HG02981 (cell line): ENCODE measurements at regions not wholly inside any gene's neighbourhood (a gene's known extent, or its start where the extent isn't known, plus 50 kb on each side); places are given as distances from the start of the nearest gene placed in this dataset.
A peak's percentile ranks its signal among the peaks of the same experiment; 100 is the strongest.
"Not testable (repeated sequence)": the region's sequence is repeated elsewhere in the genome, so short reads cannot be mapped to it uniquely, and the experiment has no call there.

Source experiments
- ATAC-seq: cut with Tn5 transposase; IDR thresholded peaks from one replicate; pipeline ENCODE4 v1.9.1; 2021; ENCODE audit warnings: mild to moderate bottlenecking, moderate library complexity; ENCODE audit not compliant: unreplicated experiment

DNA sequence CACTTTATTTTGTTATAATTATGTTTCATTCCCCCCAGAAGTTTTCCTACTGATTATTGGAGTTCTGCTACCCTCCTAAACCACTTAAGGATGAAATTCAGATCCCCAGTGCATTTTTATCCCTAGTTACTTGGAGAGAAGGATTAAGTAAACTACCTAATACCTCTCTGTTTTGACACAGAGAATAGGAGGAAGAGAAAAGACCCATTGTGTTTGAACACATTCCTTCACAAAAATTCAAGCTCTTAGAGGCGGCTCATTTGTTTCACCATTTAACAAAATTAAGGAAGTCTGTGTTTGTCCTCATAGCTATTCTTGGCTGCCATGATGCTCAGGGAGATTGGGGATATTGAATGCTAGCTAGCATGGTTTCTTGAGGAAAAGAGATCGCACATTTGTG, 492.6 kb downstream of the EBF1 start:
- ATAC-seq = no peak

DNA sequence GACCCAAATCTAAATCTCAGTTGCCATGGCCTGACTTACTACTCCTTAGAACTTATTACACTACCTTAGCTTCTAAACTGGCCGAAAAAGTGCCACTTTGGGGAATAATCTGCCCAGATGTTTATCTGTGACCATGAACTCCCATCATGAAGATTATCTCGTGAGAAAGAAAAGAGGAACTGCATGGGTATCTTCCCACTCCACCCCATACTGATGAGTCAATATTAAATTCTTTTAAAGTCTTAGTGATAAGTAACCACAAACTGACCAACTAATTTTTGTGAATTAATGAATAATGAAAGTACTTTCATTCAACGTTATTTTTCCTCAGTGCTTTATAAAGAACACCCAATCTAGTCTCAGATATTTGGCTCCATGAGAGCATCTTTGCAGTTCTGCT, 493.5 kb downstream of the EBF1 start:
- ATAC-seq = no peak

DNA sequence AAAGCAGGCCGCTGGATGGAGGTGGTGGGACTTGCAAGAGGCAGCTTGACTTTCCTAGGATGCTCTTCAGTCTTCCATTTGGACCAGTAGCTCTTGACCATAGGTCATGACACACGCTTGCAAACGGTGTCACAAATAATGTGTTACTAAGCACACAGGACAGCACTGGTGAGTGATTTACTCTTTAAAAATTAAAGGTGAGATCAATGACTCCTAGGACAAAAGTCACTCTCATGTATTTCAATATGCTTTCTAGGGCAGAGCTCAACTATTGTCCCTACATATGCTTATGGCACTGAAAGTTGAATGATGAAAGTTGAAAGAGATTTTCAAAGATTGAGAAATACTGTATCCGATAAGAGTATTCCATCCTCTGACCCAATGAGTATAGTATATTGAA, 496.7 kb downstream of the EBF1 start:
- no peak for ATAC-seq

DNA sequence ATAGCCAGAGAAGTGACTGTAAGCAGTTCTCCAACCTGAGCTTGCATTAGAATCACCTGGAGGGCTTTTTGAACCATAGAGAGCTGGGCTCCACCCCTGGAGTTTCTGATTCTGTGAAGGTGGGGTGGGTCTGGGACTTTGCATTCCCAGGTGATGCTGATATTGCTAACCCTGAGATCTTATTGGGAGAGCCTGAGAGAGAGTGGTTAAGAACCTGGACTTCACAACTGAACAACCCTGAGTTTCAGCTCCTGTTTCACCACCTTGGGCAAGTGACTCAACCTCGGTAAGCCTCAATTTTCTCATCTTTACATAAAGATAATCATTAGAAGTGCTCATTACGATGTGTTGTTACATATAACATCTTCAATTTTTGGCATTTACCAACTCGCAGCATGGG, 498.6 kb downstream of the EBF1 start:
- ATAC-seq = no peak

DNA sequence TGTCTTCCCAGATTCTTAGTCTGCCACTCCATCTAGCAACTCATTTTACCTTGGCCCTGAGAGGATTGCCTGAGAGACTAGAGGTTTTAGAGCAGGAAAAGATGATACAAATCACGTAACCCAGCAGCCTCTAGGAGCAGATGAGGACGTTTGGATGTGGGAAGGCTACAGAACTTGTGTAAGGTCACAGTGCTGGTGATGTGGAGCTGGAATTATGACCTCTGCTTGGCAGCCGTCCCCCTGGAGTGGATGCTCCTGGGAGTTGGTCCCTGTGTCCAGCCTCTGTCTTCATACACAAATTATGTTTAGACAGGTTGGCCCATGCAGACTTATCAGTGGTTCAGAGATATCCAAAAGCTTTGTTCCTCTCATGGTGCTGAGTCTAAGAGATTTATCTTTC, 499.0 kb downstream of the EBF1 start:
- no peak for ATAC-seq

DNA sequence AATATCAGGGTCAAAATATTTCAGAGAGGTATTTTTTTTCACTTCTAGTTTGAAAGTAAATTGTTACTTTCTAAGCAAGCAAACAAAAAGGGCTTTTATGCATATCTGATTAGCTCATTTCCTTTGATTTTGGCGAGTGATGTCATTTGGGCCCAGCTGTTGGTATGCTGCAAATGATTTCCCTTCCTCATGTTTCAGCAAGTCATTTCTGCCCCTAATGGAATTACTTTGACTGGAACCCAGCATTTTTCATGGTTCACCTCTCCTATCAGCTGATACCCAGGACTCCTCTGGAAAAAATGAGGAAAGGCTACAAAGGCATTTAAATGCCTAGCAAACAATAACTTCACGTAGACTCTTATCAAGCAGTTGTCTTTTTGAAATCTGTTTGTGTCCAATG, 500.6 kb downstream of the EBF1 start:
- ATAC-seq = no peak

DNA sequence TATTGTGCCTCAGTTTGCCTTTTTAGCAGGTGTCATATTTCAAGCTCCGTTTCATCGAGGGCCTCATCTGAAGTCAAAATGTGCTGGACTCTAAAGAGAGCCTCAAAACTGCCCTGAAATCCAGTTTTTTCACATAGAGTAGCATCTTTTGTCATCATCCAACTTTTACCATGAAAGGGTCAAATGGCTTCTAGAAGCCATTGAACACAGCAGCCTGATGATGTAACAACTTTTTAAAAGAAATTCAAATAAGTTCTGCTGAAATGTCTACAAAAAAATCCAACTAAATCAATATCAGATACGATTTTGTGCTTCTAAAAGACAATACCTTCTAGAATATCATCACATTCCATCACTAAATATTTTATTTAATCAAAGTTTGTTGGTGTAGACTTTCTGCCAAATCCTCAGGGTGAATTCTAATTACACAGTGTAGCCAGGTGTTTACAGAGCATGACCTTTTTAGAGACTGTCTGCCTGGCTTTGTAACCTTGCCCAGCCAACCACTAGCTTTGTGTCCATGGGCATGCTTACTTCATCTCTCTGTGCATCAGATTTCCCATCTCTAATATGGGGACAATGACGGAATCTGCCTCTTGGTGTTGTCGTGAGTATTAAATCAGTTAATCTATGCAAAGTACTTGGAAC, 505.0 kb downstream of the EBF1 start:
- ATAC-seq = no peak

DNA sequence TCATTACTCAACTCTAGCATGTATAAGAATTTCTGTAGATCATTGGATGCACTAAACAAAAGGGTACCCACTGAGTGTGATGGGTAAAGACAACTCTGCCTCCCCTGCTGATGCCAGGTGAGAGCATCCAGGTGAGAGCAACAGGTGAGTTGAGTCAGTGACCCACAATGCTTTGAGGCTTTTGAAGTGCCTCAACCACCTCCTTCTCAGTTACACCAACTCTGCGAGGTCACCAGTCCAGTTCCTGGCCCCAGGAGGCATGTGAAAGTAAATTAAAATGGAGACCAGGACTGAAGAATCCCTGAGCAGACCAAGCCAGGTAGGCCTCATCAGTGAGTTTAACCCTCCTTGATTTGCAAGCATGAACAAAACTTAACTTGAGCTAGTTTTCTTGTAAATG, 505.8 kb downstream of the EBF1 start:
- ATAC-seq = no peak

DNA sequence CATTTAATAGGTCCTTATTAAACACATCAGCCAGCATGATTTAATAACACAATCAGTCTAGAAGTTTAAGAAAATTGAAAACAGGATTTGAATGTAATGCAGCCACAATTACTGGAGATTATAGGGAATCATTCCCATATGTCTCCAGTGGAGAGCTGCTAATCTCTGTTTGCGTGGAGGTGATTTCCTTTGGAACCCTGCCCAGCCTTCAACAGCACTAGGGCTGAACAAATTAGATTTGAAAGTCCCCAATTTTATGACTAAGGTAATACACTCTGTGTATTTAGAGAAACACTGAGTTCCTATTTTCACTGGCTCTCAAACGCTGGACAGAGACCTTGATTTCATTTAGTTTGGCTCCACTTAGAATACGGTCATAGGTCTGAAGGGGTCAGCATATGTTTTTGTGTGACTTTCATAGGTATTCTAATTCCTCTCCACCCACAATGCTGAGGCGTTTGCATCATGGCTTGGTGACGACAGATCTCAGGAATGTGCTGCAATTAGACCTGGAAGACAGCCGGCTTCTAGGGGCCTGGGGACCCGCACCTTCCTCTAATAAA, 508.3 kb downstream of the EBF1 start:
- ATAC-seq = no peak

DNA sequence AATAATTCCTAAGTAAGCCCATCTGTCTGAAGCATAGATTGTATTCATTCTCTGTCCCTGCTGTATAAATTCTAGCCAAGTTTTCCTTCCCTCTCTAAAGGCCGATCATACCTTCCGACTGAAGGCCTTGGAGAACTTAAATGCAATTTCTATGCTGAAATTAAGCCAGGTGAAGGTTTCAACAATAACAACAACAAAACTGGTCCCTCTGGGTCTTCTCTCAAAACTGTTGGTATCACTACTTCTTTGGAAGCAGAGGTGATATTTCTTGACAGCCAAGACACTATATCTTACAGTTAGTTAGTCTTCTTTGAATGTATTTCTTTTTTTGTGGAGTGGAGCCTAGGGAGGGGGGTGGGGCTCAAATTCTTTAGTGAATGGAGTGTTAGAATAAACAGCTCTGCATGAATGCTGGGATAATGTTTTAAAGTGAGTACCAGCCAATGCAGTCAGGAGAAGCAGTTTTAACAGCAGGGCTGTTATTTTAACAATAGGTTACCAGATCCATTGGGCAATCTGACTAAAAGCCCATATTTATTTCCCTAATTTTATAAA, 508.9 kb downstream of the EBF1 start:
- no peak for ATAC-seq

DNA sequence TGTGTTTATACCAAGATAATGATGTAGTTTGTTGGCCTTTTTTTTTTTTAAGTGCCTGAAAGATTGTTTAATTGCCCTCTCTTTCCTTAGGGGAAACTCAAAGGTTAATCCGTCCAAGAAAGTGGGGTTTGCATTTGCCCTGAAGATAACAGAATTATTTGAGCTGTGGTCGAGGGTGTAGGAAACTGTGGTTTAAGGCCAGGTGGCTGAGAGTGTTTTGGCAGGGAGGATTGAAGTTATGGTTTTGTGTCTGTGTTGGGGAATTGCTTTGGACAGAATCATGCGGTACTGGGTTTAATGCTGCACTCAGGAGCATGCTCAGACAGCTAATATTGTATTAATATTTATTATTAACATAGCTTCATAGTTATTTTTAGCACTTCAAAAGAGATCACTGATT, 509.8 kb downstream of the EBF1 start:
- ATAC-seq = no peak

DNA sequence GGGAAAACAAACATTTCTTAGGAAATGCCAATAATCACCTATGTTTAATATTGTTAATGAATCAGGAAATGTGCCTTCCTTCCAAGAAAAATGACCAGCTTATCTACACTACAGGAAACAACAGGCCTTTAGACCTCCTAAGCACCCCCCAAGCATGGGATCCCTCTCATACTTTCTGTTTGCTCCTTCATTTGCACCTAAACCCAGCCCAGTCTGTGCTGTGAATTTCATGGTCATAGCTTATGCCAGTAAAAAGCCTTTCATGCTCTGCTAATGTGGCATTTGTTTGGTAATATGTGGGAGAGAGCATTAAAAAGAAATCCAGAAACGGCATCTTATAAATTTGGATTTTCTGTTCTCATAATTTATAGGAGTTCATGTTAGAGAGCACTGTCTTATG, 511.1 kb downstream of the EBF1 start:
- ATAC-seq = no peak

DNA sequence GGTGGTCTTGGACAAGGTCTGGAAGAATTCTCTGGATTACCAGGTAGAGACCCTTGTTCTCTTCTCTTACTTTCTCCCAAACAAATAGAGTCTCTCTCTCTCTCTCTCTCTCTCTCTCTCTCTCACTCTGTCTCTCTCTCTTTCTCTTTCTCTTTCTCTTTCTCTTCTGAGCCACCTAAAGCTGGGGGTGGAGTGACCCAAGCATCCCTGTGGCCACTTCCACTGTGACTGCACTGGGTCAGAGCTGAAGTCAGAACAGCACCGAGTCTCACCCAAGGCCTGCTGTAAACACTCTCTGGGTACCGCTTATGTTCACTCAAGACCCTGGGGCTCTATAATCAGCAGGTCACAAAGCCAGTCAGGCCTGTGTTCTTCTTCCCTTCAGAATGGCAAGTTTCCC, 513.7 kb downstream of the EBF1 start:
- no peak for ATAC-seq

DNA sequence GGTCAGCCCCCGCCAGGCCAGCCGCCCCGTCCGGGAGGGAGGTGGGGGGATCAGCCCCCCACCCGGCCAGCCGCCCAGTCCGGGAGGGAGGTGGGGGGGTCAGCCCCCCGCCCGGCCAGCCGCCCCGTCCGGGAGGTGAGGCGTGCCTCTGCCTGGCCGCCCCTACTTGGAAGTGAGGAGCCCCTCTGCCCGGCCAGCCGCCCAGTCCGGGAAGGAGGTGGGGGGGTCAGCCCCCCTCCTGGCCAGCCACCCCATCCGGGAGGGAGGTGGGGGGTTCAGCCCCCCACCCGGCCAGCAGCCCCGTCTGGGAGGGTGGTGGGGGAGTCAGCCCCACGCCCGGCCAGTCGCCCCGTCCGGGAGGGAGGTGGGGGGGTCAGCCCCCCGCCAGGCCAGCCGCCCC, 517.0 kb downstream of the EBF1 start:
- ATAC-seq = not testable (repeated sequence)

DNA sequence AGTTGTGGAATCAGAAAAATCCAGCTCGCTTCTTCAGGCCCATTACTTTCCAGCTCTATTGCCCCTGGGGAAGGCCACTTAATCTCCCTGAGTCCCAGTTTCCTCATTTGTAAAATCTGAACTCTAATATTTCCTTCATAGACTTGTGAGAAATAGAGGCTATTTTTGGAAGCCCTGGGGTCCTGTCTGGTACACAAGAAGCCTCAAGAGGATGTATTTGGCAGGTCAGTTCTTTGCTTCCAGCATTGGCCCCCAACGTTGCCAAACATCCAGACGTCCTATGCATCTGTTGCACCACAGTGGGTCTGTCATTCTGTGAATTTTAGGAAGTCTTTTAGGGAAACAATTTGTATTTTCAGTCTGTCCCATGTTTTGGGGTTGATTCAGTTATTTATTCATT, 525.9 kb downstream of the EBF1 start:
- ATAC-seq = no peak

DNA sequence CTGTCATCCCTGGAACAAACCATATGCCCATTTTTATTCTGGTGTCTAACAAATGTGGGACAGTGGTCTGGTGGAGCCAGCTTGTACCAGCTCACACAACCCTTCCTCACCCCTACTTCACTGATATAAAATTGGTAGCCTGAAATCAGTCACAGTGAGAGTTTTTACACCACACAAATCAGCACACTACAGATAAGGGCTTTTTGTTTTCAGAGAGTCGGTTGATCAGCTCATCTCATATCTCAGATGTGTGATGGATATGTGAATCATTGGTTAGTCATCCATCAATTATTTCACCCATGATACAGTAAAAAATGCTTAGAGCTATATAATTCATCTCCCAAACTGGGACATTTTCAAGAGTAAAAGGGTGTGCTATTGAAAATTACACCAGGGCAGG, 529.2 kb downstream of the EBF1 start:
- no peak for ATAC-seq

DNA sequence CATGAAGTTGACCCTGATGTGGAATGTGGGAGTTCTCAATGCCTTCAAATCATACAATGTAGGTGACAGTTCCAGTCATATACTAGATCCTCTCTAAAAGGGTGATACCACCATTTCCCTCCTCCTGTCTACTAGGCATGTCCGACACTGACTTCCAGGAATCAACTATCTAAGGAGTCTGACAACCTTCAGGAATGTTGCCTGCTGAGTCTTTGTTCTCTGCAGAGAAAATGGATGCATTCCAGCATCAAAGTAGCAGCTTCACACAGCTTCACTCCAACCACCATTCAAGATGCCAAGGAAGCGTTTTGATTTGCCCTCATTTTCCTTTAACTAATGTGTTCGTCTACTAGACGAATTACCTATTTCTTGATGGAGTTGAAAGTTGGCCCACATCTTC, 530.2 kb downstream of the EBF1 start:
- no peak for ATAC-seq

DNA sequence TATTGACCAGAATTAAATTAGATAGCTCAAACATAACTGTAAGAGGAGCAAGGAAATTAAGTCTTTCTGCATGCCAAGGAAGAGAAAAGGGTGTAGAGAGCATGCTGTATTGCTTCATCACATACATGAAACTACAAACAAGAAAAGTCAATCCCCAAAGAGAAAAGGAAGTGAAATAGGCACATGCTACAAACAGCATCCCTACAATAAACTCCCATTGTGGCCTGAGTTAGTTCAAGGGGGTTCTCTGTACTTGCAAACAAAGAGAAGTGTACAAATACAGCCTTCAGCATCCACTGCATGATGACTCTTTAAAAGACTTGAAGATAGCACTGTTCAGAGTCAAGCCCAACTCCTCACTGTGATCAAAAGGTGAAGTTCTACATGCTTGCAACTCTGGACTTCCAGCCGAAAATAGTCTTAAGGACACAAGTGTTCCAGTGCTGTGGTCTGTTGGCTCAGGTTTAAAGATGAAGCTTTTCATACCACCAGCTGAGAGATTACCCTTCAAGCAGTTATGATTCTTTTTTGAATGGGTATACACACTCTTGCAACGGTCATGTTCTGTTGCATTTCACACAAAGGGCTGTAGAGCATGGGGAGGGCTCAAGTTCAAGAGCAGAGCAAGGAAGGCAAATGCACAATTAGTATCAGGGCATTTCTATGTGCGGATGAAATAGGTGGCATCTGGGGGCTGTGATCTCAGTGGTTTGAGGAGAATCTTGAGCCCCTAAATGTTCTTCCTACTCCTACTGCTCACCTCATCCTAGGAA, 534.5 kb downstream of the EBF1 start:
- ATAC-seq = no peak

DNA sequence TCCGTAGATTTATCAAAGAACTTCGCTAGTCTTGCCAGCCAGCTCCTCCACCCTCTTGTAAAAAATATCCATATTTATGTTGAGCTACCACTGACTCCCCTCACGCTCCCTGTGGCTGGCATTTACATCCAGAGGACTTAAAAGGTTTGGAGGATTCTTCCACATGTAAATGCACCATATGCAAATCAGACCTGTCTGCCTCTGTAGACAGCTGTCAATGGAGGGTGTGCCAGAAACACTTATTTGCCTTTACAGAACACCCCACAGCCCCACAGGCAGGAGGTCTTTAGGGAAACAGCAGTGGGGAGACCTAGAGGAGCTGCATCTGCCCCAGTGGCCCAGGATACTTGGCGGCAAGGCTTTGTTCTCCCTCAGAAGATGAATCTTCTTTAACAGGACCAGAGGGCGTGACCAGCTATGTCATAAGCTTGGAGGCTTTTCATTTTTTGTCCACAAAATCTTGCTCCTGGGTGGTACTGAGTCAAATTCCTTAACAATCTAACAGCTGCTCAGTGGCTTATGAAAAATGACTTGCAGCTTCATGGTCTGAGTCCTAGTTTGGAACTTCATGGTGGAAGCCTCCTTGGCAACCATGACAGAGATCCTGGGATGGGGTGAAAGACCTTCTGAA, 535.8 kb downstream of the EBF1 start:
- ATAC-seq = no peak

DNA sequence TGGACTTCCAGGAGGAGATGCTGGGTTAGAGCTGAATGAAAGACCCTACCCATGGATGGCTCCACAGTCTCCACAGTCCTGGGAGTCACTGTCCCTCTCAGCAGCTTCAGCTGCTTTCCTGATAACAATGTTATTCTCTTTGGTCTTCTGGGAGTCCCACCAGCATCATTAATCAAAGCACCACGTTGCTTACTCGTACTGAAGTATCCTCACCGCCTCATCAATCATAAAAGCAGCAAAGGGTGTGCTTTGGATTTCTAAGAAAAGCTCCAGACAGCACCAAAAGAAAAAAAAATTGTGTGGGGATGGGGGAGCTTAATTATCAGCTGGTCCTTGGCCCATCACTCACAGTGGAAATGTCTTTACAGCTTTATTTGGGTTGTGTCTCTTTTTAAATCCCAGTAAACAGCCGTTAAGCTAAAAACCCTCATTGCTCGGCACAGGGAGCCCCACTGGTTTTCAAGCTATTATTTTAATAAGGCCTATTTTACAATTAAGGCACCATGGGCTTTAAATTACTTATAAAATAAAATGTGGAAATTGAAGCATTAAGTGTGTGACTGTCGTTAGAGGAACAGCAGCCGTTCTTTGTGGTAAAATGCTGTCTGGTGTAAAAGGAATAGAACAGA, 538.0 kb downstream of the EBF1 start:
- no peak for ATAC-seq

DNA sequence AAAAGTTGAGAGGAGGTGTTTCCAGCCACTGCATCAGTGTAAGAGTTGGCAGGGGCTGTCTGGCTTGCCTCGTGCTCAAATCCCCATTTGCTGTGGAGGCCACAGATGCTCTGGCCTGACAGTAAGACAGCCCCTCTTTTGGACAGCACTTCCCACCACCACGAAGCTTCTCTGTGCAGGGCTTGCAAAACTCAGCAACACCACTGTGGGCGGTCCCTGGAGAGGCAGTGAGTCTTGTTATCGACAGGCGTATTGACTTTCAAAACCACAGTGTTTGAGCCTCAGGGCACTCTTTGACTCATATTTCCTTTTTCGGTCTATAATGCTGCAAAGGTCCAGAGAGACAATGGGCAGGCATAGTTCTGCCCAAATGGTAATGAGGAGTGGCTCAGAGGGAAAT, 539.5 kb downstream of the EBF1 start:
- peak; percentile 96 for ATAC-seq
